Embryonic facial prominence (tissue), 1 donor: ENCODE measurements at regions not wholly inside any gene's neighbourhood (a gene's known extent, or its start where the extent isn't known, plus 50 kb on each side); places are given as distances from the start of the nearest gene placed in this dataset.

Experiments
- DNase-seq: peaks from one replicate; pipeline ENCODE4 v3.0.0-alpha.2; 2016; ENCODE audit errors: extremely low spot score

DNA sequence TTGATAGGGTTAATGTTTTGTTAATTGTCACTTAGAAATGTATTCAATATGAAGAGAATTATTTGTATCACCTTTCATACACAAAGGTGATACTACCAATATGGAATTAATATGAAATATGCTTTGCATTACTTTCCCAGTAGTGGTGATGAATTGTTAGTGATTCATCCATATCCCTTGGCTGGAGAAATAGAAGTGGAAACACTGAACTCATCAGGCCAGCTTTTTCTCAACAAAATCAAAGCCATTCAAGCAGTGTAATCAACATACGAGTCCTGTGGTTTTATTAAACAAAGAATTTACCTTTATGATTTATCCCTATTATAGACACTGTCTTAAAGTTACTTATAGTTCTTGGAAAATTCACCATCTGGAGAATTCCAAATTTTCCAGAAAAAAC, 264.0 kb upstream of the MEF2C start:
- DNase-seq = no peak

GRCh38 chr5:89137148-89137547, 254.2 kb upstream of the MEF2C start:
- DNase-seq = no peak

DNA sequence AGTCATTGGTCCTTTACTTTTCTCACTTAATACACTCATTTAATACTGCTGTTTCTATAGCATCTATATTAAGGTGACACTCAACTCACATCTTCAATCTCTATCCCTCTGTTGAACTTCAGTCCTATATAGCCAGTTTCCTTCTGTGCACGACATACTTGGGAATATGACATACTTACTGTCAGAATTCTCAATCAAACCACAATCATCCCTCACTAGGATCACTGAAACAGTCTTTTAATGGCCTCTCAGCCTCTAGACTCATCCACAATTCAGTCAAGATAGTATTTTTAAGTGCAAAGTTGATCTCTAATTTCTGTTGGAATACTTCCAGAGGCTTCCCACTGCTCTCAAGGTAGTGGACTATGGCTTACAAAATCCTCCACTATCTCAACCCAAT, 251.0 kb upstream of the MEF2C start:
- DNase-seq = no peak

DNA sequence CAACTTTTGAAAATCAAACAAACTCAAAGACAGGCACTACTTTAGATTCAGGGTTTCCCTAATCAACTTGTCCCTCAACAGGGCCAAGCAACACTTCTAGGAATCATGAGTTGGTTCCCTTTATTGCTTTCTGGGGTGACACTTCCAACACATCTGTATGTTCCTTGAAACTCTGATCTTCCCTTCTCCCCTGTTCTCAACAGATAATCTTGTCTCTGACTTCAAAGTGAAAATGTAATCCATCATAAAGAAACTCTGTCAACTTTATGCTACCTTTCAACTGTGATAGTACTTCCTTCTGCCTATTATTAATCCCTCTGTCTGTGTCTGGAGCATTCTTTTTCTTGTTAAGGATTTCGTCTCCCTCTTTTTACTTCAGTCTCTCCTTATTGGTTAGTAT, 250.1 kb upstream of the MEF2C start:
- no peak for DNase-seq

DNA sequence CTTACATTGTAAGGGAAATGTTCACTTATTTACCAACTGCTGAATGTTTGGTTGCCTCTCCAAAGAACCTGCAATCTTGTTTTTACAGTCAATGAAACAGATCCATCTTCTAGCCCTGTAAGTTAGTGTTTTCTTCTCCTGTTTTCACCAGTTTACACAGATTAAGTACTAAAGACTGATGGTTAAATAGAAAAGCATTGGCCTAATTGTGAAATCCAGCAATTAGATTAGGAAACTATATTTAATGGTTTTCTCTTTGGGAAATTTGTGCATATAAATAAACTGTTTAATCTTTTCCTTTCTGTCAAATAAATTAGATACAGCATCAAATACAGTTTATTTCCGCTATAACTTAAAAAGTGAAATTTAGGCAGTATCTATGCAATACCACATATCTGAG, 247.9 kb upstream of the MEF2C start:
- DNase-seq = no peak

DNA sequence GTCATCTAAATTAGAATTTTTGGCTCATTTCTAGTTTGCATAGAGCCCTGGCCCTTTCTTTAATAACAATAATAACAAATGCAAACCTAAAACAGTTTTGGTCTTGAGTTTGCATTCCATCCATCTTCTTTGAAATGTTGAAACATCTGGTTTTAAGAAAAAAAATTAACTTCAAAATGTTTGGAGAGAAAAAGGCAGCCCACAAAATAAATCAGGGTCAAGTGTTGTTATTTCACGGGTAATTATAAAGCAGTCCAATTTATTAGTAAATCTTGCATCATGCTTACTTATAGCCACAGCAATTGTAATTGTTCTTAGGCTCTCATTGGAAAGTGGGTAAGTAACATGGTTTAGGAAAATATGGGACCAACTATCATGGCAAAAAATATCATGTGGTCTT, 247.0 kb upstream of the MEF2C start:
- no peak for DNase-seq

DNA sequence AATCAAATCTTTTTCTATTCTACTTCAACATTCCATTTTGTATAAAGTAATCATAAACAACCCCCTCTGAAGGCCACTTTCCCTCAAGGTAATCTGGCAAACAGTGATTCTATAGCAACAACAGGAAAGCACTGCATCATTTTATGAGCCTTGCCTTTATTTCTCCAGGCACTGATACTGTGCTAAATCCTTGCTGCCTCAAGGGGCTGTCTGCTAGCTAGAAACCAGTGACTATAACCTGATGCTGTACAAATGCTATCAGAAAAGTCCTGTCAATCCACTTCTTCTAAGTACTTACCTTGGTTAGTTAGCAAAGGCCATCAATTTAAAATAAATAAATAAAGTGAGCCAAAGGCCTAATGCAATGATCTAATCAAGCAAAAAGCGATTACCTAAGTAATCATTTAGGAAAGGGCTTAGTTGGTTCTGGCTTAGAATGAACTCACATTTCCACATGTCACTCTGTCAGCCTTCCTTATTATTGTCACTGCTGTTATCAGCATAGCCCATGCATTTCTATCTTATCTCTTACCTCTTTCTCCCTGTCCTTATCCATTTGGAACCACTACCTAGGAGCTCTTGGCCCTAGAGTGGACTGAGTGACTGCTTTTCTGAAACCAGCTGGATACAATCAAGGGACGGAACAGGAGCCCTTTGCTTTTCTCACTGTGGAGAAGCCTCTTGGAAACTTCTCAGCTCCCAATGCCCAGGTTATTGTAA, 246.1 kb upstream of the MEF2C start:
- DNase-seq = no peak

DNA sequence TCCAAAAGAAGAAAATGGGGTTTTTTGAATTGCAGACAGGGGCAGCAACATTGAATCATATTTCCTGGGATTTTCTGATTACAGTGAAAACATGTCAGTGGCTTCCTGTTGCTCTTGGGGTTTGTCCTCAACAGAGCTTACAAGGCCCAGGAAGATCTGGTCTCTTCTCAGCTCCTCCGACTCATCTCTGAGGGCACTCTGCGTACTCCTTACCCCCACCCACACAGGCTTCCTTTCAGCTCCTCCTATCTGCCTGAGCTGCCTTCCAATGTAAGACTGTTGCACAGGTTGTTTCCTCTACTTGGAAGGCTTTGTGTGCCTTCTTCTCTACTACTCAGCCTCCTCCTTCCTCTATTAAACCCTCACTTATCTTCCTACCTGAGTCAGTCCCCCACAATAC, 245.1 kb upstream of the MEF2C start:
- no peak for DNase-seq

GRCh38 chr5:89127191-89127590, 244.2 kb upstream of the MEF2C start:
- no peak for DNase-seq

DNA sequence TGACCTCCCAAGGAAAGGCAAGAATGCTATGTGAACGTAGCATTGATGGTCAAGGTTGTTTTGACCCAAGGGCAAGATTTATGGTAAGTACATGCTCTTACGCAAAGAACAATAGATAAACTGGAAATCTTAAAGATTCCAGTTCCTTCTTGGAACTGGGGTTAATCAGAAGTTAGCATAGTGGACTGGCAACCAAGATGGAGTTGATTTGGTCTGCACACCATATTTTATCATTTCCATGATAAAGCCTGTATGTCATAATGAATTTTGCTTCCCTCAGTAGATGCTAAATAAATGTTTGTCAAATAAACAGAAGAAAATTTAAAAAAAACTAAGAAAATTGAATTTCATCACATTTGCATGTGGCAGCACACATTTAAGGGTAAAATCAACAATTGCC, 242.4 kb upstream of the MEF2C start:
- no peak for DNase-seq

DNA sequence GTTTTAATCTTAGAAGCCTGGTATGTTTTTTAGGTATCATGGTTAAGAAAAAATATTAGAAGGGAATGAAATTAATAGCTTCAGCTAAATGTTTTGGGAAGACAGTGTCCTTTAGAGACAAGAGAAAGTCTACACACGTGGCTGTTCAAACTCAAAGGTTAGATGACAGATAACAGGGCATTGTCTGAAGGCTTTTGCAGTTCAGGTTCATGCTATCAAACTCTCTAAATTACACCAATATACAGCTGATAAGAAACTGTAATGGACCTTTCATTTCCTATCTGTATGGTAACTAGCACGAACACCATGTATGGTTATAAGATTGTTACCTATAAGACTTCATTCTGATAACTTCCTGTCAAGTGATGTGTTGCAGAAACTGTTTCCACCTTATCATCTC, 240.6 kb upstream of the MEF2C start:
- DNase-seq = no peak

GRCh38 chr5:89120719-89121118, 237.7 kb upstream of the MEF2C start:
- no peak for DNase-seq

GRCh38 chr5:89117124-89117644, 234.2 kb upstream of the MEF2C start:
- no peak for DNase-seq

- no peak for DNase-seq
These were observed 228.1 kb upstream of the MEF2C start for GRCh38 chr5:89110916-89111646.

DNA sequence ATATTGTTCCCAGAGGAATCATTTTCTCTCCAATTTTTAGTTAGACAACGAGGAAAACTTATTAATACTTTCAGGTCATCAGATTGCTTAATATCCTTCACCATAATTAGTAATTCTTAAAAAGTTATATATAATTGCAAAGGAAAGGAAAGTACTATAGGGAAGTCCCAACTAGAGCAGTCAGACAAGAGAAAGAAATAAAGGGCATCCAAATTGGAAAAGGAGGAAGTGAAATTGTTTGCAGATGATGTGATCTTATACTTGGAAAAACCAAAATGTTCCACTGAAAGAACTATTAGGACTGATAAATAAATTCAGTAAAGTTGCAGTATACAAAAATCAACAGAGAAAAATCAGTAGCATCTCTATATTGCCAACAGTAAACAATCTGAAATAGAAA, 223.5 kb upstream of the MEF2C start:
- no peak for DNase-seq

- no peak for DNase-seq
These were observed 222.9 kb upstream of the MEF2C start for GRCh38 chr5:89105836-89106235.

DNA sequence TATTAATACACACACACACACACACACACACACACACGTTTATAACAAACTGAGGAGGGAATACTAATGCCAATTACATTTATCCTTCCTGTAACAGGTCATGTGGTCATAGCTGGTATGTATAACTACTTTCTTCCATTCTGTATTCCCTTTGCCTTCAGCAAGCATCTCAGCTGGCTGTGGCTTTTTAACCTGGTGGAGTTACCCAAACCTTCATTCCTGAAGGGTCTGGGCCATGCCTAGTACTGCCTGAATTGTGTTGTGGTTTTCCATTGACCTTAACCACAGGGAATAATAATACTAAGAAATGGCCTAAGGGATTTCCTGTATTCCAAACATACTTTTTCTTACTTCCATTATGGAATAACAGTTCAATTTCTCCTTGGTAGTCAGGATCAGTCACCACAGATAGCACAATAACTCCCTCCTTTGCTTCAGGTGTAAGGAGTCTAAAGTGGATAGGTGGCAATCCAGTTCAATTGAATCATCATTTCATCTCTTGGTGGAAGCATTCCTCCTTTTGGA, 222.2 kb upstream of the MEF2C start:
- DNase-seq = no peak

GRCh38 chr5:89098199-89098756, 215.3 kb upstream of the MEF2C start:
- DNase-seq = no peak

GRCh38 chr5:89097103-89097502, 214.1 kb upstream of the MEF2C start:
- DNase-seq = no peak

DNA sequence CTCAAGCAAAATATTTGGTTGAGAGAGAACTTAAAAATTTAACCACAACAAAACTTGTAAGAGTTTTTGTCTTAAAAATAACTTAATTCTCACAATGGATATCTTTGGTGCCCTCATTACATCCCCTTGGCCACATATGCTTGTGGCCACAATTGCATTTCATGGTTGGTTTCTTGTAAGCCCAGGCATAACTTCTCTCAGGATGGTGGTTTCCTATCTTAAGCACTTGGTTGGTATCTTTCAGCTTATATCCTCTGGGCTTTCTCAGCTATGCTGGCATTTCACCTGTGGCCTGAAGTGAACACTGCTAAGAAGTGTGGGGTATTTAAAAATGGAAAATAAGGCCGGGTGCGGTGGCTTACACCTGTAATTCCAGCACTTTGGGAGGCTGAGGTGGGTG, 212.4 kb upstream of the MEF2C start:
- no peak for DNase-seq

- DNase-seq = no peak
These were observed 207.1 kb upstream of the MEF2C start for GRCh38 chr5:89090037-89090436.

DNA sequence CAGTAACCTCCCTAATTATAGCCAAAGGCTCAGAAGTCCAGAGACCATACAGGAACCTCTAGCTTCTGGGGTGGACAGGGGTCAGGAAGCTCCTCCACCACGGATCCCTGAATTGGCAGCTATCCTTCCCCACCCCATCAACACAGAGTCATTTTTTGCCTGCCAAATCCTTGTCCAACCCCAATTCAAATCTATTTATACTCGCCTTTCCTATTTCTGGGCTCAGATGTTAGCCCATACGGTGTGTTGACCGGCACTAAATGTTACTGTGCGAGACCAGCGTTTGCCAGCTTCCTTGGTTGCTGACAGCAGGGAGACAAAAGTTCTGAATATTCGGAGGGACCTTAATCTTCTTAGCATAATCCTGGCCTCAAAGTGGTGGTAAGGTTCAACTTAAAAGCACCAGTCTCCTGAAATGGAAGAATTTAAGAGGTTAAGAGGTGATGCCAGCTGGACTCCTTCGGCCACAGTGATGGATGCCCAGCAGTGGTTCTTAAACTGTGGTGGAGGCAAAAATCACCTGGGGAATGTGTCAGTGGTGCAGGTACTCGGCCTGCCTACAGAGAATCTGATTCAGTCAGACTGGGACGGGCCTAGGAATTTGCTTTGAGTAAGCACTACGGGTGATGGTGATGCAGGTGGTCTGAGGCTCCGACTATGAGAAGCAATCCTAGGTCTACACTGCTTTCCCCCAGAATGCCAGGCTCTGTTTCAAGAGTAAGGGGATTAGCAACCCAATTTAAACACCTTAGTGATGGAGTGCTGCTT, 204.8 kb upstream of the MEF2C start:
- no peak for DNase-seq
